CD4-positive, alpha-beta T cell treated with Interleukin-10 for 1 hour (primary cell): ENCODE measurements at regions not wholly inside any gene's neighbourhood (a gene's known extent, or its start where the extent isn't known, plus 50 kb on each side); places are given as distances from the start of the nearest gene placed in this dataset.

Source experiments
- DNase-seq: peaks from one replicate; pipeline ENCODE4 v3.0.0-alpha.2; 2020

- DNase-seq: no peak
Measured at GRCh38 chr3:59644479-59645402, 594.9 kb upstream of the CFAP20DC start.

- DNase-seq: no peak
Measured at GRCh38 chr3:59641169-59641899, 591.5 kb upstream of the CFAP20DC start.

GRCh38 chr3:59632760-59633573 is 583.1 kb upstream of the CFAP20DC start:
- DNase-seq: no peak

GRCh38 chr3:59631482-59631881 is 581.7 kb upstream of the CFAP20DC start:
- DNase-seq: no peak

GRCh38 chr3:59621037-59621436 is 571.2 kb upstream of the CFAP20DC start:
- DNase-seq: no peak

- no peak for DNase-seq
Measured at GRCh38 chr3:59620325-59620724, 570.5 kb upstream of the CFAP20DC start.

GRCh38 chr3:59612444-59612715 is 562.6 kb upstream of the CFAP20DC start:
- DNase-seq: no peak

- no peak for DNase-seq
Measured at GRCh38 chr3:59611649-59612443, 562.0 kb upstream of the CFAP20DC start.

GRCh38 chr3:59609657-59610348 is 560.0 kb upstream of the CFAP20DC start:
- DNase-seq: no peak

- DNase-seq: no peak
Measured at GRCh38 chr3:59608356-59608755, 558.5 kb upstream of the CFAP20DC start.

- DNase-seq: no peak
Measured at GRCh38 chr3:59607656-59608055, 557.8 kb upstream of the CFAP20DC start.

- DNase-seq: no peak
Measured at GRCh38 chr3:59606638-59607266, 556.9 kb upstream of the CFAP20DC start.

GRCh38 chr3:59605944-59606534 is 556.2 kb upstream of the CFAP20DC start:
- no peak for DNase-seq

- no peak for DNase-seq
Measured at GRCh38 chr3:59605318-59605717, 555.5 kb upstream of the CFAP20DC start.

- no peak for DNase-seq
Measured at GRCh38 chr3:59601486-59601885, 551.7 kb upstream of the CFAP20DC start.

GRCh38 chr3:59600631-59601030 is 550.8 kb upstream of the CFAP20DC start:
- DNase-seq: no peak

GRCh38 chr3:59596741-59597140 is 546.9 kb upstream of the CFAP20DC start:
- no peak for DNase-seq

GRCh38 chr3:59595830-59596229 is 546.0 kb upstream of the CFAP20DC start:
- no peak for DNase-seq

GRCh38 chr3:59593380-59593779 is 543.6 kb upstream of the CFAP20DC start:
- DNase-seq: no peak

- DNase-seq: no peak
Measured at GRCh38 chr3:59580996-59581395, 531.2 kb upstream of the CFAP20DC start.

- no peak for DNase-seq
Measured at GRCh38 chr3:59580499-59580898, 530.7 kb upstream of the CFAP20DC start.
